ENCODE measurements at regions not wholly inside any gene's neighbourhood (a gene's known extent, or its start where the extent isn't known, plus 50 kb on each side); places are given as distances from the start of the nearest gene placed in this dataset.

DNA sequence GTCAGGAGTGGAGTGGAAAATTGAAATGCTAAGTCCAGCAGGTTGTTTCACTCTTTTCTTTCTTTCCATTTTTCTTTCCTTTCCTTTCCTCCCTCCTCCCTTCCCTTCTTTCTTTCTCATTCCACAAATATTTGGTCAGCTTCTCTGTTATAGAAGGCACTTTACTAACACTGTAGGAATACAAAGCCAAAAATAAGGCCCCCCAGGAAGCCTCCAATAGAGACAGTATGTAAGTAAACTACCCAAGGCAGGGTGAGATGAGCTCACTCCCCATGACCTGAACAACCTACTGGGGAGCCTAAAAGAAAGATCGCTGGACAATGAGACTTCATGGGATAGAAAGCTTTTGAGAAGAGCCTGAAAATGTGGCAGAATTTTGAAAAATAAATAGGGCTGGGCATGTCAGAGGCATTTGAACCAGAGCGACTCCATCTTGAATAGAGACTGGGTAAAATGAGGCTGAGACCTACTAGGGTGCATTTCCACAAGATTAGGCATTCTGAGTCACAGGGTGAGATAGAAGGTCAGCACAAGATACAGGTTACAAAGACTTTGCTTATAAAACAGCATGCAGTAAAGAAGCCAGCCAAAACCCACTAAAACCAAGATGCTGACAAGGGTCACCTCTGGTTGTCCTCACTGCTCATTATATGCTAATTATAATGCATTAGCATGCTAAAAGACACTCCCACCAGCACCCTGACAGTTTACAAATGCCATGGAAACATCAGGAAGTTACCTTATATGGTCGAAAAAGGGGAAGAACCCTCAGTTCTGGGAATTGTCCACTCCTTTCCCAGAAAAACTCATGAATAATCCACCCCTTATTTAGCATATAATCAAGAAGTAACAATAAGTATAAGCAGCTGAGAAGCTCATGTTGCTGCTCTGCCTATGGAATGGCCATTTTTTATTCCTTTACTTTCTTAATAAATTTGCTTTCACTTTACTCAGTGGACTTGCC, 158.9 kb upstream of the EGFLAM start:
- H3K4me3 ChIP-seq (ENCODE audit: insufficient read depth, low read depth, low read length): no peak overlapping the region
- no peaks in the 10 kb centered on the region for H3K36me3 ChIP-seq (replicated peaks; ENCODE audit: control insufficient read depth, insufficient read depth, low read length)
- no peak for DNase-seq
- H3K27me3 ChIP-seq (ENCODE audit: control insufficient read depth, insufficient read depth, low read length): no peaks in the 10 kb centered on the region

DNA sequence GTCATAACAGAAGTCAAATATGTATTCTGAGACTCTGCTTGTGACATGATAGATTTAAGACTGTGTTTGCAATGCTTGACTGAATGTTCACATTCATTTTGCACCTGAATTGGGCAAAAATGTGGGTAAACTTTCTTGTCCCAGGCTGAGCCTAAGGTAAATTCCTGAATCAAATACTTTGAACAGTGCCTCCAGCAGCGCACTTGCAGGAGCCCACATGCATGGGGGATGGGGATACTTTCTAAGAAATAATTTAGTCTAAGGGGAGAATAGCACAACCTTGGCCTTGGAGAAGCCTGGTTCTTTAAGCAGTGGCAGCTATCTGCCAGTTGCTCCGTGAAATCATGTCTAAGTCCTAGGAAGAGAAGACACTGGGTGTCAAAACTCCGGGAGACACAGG, 163.5 kb upstream of the EGFLAM start:
- Histone ChIP-seq H3K27me3 (ENCODE audit: control insufficient read depth, insufficient read depth, low read length) (no peaks in the 10 kb centered on the region), H3K36me3 (replicated peaks; ENCODE audit: control insufficient read depth, insufficient read depth, low read length) (no peaks in the 10 kb centered on the region), H3K4me3 (ENCODE audit: insufficient read depth, low read depth, low read length) (no peak overlapping the region)
- DNase-seq: no peak

DNA sequence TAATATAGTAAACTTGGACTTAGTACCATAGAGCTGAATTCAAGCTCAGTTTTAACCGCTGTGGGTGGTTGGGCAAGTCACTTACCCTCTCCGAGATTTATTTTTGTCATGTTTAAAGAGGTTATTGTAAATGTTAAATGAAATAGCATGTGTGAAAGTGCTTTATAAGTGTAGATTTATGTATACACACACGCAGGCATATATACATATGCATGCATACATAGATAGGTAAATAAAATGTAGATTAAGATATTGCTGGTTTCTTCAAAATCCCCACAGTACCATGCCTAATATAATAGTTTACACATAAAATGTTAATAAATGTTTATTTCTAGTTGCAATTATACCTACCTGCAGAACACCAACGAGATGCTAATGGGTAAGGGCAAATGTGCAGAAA, 164.5 kb upstream of the EGFLAM start:
- Histone ChIP-seq H3K27me3 (ENCODE audit: control insufficient read depth, insufficient read depth, low read length) (no peaks in the 10 kb centered on the region), H3K4me3 (ENCODE audit: insufficient read depth, low read depth, low read length) (no peak overlapping the region), H3K36me3 (replicated peaks; ENCODE audit: control insufficient read depth, insufficient read depth, low read length) (no peaks in the 10 kb centered on the region)
- no peak for DNase-seq

DNA sequence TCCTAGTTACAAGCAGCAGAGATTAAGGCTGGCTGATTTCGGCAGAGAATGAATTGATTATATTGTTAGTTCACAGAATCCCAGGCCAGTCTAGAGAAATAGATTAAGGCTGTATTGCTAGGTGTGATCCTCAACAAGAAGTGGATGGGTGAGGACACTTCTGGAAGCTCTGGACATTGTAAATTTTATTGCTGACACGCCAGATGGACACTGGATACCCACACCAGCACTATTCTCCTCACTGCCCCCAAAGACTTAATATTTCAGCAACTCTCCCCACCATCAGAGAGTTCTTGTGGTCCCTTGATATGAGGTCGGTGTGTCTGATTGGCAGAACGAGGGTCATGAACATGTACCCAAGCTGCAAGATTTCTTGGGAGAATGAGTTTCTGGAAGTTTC, 171.6 kb upstream of the EGFLAM start:
- no peak for DNase-seq
- Histone ChIP-seq H3K36me3 (replicated peaks; ENCODE audit: control insufficient read depth, insufficient read depth, low read length) (no peaks in the 10 kb centered on the region), H3K4me3 (ENCODE audit: insufficient read depth, low read depth, low read length) (no peak overlapping the region), H3K27me3 (ENCODE audit: control insufficient read depth, insufficient read depth, low read length) (no peaks in the 10 kb centered on the region)

DNA sequence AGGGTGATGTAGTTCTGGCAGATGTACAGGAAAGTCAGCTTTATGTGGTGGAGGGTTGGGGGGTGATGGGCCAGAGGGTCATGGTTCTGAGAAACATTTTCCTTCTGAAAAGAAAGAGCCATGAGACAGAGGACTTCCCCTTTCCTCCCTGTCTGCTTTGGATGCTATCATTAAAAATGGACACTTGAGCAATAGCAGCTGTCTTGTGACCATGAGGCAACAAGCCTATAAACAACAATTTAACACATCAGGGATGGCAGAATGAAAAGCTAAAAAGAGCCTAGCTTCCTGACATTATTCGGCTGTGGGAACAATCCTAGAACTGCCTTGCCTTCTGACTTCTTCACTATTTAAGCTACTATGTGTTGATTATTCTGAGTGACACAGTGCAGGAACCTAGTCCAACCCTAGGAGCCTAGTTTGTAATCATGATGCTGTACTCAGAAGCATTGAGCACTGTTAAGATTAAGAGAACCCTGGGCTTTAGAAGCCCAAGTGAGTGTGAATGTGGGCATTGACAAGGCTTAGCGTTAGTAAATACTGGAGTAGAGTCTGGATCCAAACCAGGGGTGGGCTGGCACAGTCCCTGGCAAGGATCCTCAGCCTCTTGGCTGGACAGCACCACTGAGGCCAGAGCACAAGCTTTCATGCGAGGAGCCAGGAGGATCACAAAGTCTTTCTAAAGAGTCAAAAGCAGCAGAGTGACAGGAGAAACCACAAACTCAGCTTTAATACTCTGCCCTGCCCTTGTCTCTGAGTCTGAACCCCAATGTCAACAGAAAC, 178.5 kb upstream of the EGFLAM start:
- Histone ChIP-seq H3K27me3 (ENCODE audit: control insufficient read depth, insufficient read depth, low read length) (no peaks in the 10 kb centered on the region), H3K36me3 (replicated peaks; ENCODE audit: control insufficient read depth, insufficient read depth, low read length) (no peaks in the 10 kb centered on the region), H3K4me3 (ENCODE audit: insufficient read depth, low read depth, low read length) (no peak overlapping the region)
- no peak for DNase-seq

DNA sequence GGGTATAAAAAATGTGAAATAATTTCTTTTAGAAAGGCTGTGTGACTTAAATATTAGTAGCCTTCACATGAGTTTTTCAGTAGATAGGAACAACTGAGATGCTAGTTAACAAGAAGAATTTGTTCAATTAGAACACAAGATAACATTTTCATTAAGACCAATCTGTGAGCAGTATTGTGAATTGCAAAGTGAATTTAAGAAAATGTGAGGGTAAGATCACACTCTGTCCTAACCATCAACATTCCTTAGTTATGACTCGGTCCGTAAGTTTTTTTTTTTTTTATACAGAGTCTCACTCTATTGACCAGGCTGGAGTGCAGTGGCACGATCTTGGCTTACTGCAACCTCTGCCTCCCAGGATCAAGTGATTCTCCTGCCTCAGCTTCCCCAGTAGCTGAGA, 180.2 kb upstream of the EGFLAM start:
- Histone ChIP-seq H3K27me3 (ENCODE audit: control insufficient read depth, insufficient read depth, low read length) (no peaks in the 10 kb centered on the region), H3K36me3 (replicated peaks; ENCODE audit: control insufficient read depth, insufficient read depth, low read length) (no peaks in the 10 kb centered on the region), H3K4me3 (ENCODE audit: insufficient read depth, low read depth, low read length) (no peak overlapping the region)
- no peak for DNase-seq

DNA sequence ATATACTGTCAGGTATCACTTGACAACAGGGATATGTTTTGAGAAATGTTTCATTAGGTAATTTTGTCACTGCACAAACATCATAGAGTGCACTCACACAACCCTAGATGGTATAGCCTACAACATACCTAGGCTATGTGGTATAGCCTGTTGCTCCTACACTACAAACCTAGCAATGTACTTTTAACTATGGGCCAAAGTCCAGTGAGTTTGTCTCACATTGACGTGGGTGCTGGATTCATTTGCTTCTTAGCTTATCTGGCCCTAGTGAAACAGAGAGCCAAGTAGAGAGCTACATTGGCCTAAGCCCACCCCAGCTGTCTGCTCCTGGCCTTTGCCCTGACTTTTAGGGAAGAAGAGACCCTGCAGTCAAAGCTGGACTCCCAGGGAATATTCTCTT, 180.7 kb upstream of the EGFLAM start:
- H3K27me3 ChIP-seq (ENCODE audit: control insufficient read depth, insufficient read depth, low read length): no peaks in the 10 kb centered on the region
- DNase-seq: no peak
- H3K36me3 ChIP-seq (replicated peaks; ENCODE audit: control insufficient read depth, insufficient read depth, low read length): no peaks in the 10 kb centered on the region
- H3K4me3 ChIP-seq (ENCODE audit: insufficient read depth, low read depth, low read length): no peak overlapping the region

DNA sequence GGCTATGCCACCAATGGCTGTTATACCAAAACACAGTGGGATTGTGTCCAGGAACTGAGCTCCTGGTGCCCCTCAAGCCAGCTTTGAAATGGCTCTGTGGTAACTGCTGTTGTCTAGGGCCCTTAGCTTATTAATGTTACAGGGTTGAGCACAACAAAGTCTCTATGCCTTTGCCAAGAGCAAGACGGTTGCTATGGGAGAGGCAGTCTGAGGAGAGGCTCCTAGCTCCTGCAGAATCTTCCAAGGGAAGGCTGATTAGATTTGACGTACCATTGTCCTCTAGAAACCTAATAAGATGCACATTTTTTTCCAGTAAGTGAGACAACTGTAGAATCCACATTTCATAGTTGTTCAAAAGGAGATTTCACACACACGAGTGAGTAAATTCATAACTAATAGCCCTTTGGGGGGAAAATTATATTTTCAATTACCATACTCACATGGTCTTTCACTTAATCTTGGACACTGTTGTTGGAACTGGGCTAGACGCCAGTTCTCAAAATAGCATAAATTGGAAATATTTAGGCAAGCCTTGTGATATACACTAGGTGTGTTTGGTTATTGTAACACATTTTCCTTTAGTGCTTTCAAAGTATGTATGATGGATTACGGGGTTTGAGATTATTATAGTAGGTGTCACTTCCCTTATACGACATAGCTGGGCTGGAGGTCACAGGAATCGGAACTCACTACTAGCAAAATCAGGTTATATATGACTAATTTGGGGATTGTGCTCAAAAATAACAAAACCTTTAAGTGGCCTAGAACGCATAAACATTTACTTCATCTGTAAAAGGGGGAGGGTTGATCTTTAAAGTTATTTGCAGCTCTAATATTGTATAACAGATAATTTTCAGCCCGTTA, 186.3 kb upstream of the EGFLAM start:
- Histone ChIP-seq H3K36me3 (replicated peaks; ENCODE audit: control insufficient read depth, insufficient read depth, low read length) (no peaks in the 10 kb centered on the region), H3K4me3 (ENCODE audit: insufficient read depth, low read depth, low read length) (no peak overlapping the region), H3K27me3 (ENCODE audit: control insufficient read depth, insufficient read depth, low read length) (no peaks in the 10 kb centered on the region)
- DNase-seq: no peak

DNA sequence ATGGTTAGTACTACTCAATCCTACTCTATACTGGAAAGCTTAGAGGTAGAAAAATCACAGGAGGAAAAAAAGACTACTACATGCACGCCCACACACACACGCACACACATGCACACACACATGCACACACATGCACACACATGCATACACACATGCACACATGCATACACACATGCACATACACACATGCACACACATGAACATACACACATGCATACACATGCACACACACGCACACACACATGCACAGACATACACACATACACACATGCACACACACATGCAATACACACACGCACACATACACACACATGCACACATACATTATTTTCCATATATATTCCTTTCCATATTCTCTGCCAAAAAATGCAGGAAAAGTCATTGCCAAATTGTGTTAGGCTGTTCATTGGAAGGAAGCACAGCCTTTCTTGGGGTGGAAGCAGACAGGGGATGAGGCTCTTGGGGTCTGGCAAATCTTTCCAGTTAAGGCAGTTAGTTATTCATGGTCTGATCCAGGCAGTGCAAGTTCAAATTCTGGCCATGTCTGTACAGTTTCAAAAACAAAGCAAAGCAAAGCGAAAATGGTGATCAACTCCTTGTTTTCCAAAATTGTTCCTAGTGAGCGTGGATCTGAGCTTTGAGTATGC, 187.9 kb upstream of the EGFLAM start:
- Histone ChIP-seq H3K4me3 (ENCODE audit: insufficient read depth, low read depth, low read length) (no peak overlapping the region), H3K36me3 (replicated peaks; ENCODE audit: control insufficient read depth, insufficient read depth, low read length) (no peaks in the 10 kb centered on the region), H3K27me3 (ENCODE audit: control insufficient read depth, insufficient read depth, low read length) (no peaks in the 10 kb centered on the region)
- no peak for DNase-seq

DNA sequence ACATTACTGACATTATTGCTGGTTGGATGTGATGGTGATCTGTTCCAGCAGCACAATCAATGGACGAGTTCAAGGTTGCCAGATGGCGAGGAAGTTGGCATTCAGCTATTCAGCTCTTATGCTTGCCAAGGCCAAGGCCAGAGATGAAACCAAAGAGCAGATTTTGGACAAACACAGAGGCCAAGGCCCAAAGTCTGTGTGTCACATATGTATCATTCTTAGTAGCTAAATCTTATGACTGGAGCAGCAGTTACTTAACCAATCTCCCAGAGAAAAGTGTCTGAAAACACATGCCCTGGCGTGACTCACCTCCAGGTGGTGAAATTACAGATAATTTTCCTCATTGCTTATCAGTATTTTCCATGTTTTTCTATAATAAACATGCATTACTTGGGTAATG, 189.0 kb upstream of the EGFLAM start:
- Histone ChIP-seq H3K36me3 (replicated peaks; ENCODE audit: control insufficient read depth, insufficient read depth, low read length) (no peaks in the 10 kb centered on the region), H3K4me3 (ENCODE audit: insufficient read depth, low read depth, low read length) (no peak overlapping the region), H3K27me3 (ENCODE audit: control insufficient read depth, insufficient read depth, low read length) (no peaks in the 10 kb centered on the region)
- no peak for DNase-seq

DNA sequence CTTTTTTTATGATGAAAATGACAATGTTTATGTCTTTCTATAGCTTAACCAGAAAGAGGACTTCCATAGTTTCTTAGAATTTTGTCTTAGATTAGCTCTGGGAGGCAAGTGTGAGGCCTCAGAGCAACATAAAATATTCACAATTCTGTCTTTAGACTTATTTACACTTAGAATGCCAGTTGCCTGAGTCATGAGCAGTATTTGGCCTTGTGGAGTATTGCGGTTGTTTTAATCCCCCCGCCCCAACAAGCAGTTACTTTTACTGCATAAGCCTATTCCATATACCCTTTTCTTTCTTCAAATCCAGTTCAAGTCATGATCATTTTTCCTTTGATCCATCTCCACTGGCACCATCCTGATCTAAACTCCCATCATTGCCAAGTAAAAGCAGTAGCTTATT, 198.0 kb upstream of the EGFLAM start:
- Histone ChIP-seq H3K4me3 (ENCODE audit: insufficient read depth, low read depth, low read length) (no peak overlapping the region), H3K27me3 (ENCODE audit: control insufficient read depth, insufficient read depth, low read length) (no peaks in the 10 kb centered on the region), H3K36me3 (replicated peaks; ENCODE audit: control insufficient read depth, insufficient read depth, low read length) (no peaks in the 10 kb centered on the region)
- DNase-seq: no peak

DNA sequence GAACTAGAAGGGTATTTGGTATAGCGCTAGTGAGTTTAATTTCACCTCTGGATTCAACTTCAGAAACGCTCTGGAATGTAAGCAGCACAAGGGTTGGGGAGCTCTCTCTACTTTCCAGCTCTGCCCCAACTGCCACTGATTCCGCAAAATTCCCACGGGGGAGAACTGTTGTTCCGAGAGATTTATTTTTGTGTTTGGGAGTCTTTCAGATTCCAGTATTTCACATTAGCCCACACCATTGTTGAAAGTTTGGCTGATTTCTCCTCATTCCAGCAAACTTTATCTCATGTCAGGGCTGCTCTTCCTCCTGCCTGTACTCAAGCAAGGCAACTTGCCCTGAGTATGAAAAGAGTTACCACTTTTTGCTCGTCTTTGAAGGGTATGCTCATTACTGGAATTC, 198.5 kb upstream of the EGFLAM start:
- no peak for DNase-seq
- no peaks in the 10 kb centered on the region for H3K27me3 ChIP-seq (ENCODE audit: control insufficient read depth, insufficient read depth, low read length)
- H3K36me3 ChIP-seq (replicated peaks; ENCODE audit: control insufficient read depth, insufficient read depth, low read length): no peaks in the 10 kb centered on the region
- no peak overlapping the region for H3K4me3 ChIP-seq (ENCODE audit: insufficient read depth, low read depth, low read length)

DNA sequence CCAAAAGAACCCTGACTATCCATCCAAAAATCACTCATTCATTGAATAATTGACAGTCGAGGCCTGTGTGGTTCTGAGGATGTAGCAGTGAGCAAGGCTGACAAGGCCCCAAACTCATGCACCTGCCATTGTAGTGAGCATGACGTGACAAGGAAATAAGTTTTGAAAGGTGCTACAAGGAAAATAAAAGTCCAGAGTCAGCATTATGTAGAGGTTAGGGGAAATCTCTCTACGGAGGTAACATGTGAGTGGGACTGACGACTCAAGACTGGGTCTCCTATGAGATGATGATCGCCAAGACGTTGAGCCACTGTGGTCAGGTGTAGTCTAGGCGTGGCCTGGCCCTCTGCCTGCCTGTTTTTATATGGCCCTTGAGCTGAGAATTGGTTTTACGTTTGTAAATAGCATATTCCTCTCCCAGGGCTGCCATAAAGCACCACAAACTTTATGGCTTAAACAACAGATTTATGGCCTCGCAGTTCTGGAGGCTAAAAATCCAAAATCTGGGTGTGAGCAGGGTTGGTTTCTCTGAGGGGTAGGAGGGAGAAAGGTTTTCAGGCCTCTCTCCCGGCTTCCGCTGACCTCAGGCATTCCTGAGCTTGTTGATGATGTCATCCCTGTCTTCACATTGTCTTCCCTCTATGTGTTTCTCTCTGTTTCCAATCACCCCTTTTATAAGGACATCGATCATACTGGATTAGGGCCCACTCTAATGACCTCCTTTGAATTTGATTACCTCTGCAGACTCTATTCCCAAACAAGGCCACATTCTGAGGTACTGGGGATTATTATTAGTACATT, 206.4 kb upstream of the EGFLAM start:
- Histone ChIP-seq H3K36me3 (replicated peaks; ENCODE audit: control insufficient read depth, insufficient read depth, low read length) (no peaks in the 10 kb centered on the region), H3K4me3 (ENCODE audit: insufficient read depth, low read depth, low read length) (no peak overlapping the region), H3K27me3 (ENCODE audit: control insufficient read depth, insufficient read depth, low read length) (no peaks in the 10 kb centered on the region)
- no peak for DNase-seq

Data from H7 (cell line).